ENCODE measurements at regions not wholly inside any gene's neighbourhood (a gene's known extent, or its start where the extent isn't known, plus 50 kb on each side); places are given as distances from the start of the nearest gene placed in this dataset.

DNA sequence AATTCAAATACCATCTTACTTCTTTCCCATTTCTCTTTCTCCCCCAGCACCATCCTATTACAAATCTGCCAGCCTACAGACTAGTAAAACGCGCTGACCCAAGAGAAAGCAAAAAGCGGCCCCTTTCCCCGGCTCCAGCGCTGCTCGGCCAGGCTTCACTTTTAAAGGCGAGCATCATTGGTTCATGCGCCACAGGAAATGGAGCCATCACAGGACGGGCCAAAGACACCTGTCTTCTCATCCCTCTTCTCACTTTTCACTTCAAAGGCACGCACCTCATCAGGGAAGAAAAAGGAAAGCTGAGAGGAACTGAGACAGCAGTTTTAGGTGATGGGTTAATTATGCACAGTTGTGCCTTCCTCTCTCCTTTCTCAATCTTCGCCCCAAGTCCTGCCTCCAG lies 664.2 kb upstream of the USP24 start:
- TF ChIP-seq, protein P1, sequence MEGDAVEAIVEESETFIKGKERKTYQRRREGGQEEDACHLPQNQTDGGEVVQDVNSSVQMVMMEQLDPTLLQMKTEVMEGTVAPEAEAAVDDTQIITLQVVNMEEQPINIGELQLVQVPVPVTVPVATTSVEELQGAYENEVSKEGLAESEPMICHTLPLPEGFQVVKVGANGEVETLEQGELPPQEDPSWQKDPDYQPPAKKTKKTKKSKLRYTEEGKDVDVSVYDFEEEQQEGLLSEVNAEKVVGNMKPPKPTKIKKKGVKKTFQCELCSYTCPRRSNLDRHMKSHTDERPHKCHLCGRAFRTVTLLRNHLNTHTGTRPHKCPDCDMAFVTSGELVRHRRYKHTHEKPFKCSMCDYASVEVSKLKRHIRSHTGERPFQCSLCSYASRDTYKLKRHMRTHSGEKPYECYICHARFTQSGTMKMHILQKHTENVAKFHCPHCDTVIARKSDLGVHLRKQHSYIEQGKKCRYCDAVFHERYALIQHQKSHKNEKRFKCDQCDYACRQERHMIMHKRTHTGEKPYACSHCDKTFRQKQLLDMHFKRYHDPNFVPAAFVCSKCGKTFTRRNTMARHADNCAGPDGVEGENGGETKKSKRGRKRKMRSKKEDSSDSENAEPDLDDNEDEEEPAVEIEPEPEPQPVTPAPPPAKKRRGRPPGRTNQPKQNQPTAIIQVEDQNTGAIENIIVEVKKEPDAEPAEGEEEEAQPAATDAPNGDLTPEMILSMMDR (conservative IDR thresholded peaks at IDR 0.05 in 1 of 2, IDR thresholded peaks at IDR 0.05 in 1 of 2; ENCODE audit: extremely low read depth in 1 of 2, insufficient read depth in 1 of 2, low read depth in 1 of 2, low read length in 2 of 2), result no peak
- TF ChIP-seq EZH2 (IDR thresholded peaks at IDR 0.05; ENCODE audit: borderline replicate concordance, low read length), result no peak

Data from mammary epithelial cell (primary cell).